Spleen (tissue), 7 donors: ENCODE measurements at regions not wholly inside any gene's neighbourhood (a gene's known extent, or its start where the extent isn't known, plus 50 kb on each side); places are given as distances from the start of the nearest gene placed in this dataset.

Experiments used
- CTCF ChIP-seq, 11 experiments: fragments of 200-600 bp in 7 of 11; fragments of 450-650 bp in 4 of 11; sonication (generic) in 4 of 11; IDR thresholded peaks in 8 of 11; conservative IDR thresholded peaks in 3 of 11; 1 replicate in 7 of 11; 2 replicates in 4 of 11; pipeline versions ENCODE4 v1.4.0 to v1.8.0; 2016 to 2021; ENCODE audit warnings: antibody characterized with exemption in 11 of 11, inconsistent platforms in 4 of 11, mild to moderate bottlenecking in 1 of 11
- POLR2A ChIP-seq, 3 donors: fragments of 450-650 bp; IDR thresholded peaks; one replicate each; pipeline ENCODE4 v1.5.1; 2017; ENCODE audit warnings: antibody characterized with exemption in 3 of 3, mild to moderate bottlenecking in 1 of 3
- POLR2AphosphoS5 ChIP-seq, 3 donors: sonication (generic); formaldehyde crosslinking; IDR thresholded peaks; one replicate each; pipeline ENCODE4 v1.5.1; 2017; ENCODE audit warnings: antibody characterized with exemption in 3 of 3
- donor health status: DM: no; HTN: no; CAD: no; lungs with moderate emphysema.
- donor health status: DM: no; HTN: no; CAD: no.
- donor health status: DM: no; HTN: no; CAD: no.

GRCh38 chr6:40753675-40754448 lies 166.7 kb upstream of the LRFN2 start:
- TF ChIP-seq POLR2A (IDR thresholded peaks at IDR 0.05) (no peak), CTCF (IDR thresholded peaks at IDR 0.05 in 8 of 11, conservative IDR thresholded peaks at IDR 0.05 in 3 of 11) (no peak), POLR2AphosphoS5 (IDR thresholded peaks at IDR 0.05) (no peak)
